Stomach smooth muscle (tissue), 2 donors: ENCODE measurements at regions not wholly inside any gene's neighbourhood (a gene's known extent, or its start where the extent isn't known, plus 50 kb on each side); places are given as distances from the start of the nearest gene placed in this dataset.
A peak's percentile ranks its signal among the peaks of the same experiment; 100 is the strongest.

Experiments
- H3K27ac ChIP-seq: one replicate; pipeline ENCODE4 v1.7.0; 2013; ENCODE audit warnings: mild to moderate bottlenecking, low read length, inconsistent platforms
- H3K27me3 ChIP-seq, 2 donors: one replicate each; pipeline ENCODE4 v1.7.0; 2013; ENCODE audit warnings: low read length in 2 of 2; ENCODE audit not compliant: insufficient read depth in 2 of 2, control insufficient read depth in 1 of 2
- H3K36me3 ChIP-seq, 2 donors: one replicate each; pipeline ENCODE4 v1.7.0; 2013; ENCODE audit warnings: low read length in 2 of 2; ENCODE audit not compliant: control insufficient read depth in 2 of 2, insufficient read depth in 2 of 2
- H3K4me1 ChIP-seq: one replicate; pipeline ENCODE4 v1.7.0; 2013; ENCODE audit warnings: low read length; ENCODE audit not compliant: control insufficient read depth, insufficient read depth
- H3K4me3 ChIP-seq, 2 donors: one replicate each; pipeline ENCODE4 v1.7.0; 2013; ENCODE audit warnings: low read length in 2 of 2
- H3K9ac ChIP-seq, 2 donors: one replicate each; pipeline ENCODE4 v1.7.0; 2013; ENCODE audit warnings: low read length in 2 of 2, mild to moderate bottlenecking in 1 of 2
- H3K9me3 ChIP-seq, 2 donors: one replicate each; pipeline ENCODE4 v1.7.0; 2013; ENCODE audit warnings: low read length in 2 of 2; ENCODE audit not compliant: control insufficient read depth in 2 of 2
- donor health status: healthy.
- donor health status: Pancreatic carcinoma.

- H3K4me3 ChIP-seq = peak overlapping the region in 1 of 2 donors; percentile 8
- H3K36me3 ChIP-seq = no peaks in the 10 kb centered on the region
- H3K27me3 ChIP-seq = no peaks in the 10 kb centered on the region
- no peak overlapping the region for H3K27ac ChIP-seq
- H3K9ac ChIP-seq = no peak overlapping the region
- H3K4me1 ChIP-seq = peaks cover 10% of the 10 kb centered on the region
- H3K9me3 ChIP-seq = no peaks in the 10 kb centered on the region
Observed at GRCh38 chr5:142492781-142493281, 168.0 kb upstream of the SPRY4 start.

- Histone ChIP-seq H3K4me3 (no peak overlapping the region), H3K27me3 (no peaks in the 10 kb centered on the region), H3K9me3 (no peaks in the 10 kb centered on the region), H3K27ac (no peak overlapping the region), H3K9ac (no peak overlapping the region), H3K4me1 (peaks cover 8% of the 10 kb centered on the region), H3K36me3 (no peaks in the 10 kb centered on the region)
Observed at GRCh38 chr5:142491679-142492078, 166.9 kb upstream of the SPRY4 start.

- Histone ChIP-seq H3K27me3 (no peaks in the 10 kb centered on the region), H3K4me3 (no peak overlapping the region), H3K9me3 (no peaks in the 10 kb centered on the region), H3K36me3 (no peaks in the 10 kb centered on the region), H3K27ac (no peak overlapping the region), H3K4me1 (peaks cover 4% of the 10 kb centered on the region), H3K9ac (no peak overlapping the region)
Observed at GRCh38 chr5:142491270-142491669, 166.4 kb upstream of the SPRY4 start.

GRCh38 chr5:142486581-142486980, 161.8 kb upstream of the SPRY4 start:
- no peaks in the 10 kb centered on the region for H3K36me3 ChIP-seq
- H3K27ac ChIP-seq = no peak overlapping the region
- H3K27me3 ChIP-seq = no peaks in the 10 kb centered on the region
- no peak overlapping the region for H3K4me3 ChIP-seq
- H3K9ac ChIP-seq = no peak overlapping the region
- H3K9me3 ChIP-seq = peaks cover 5 to 8% of the 10 kb centered on the region in 2 donors
- no peaks in the 10 kb centered on the region for H3K4me1 ChIP-seq

- Histone ChIP-seq H3K9me3 (peaks cover 5 to 8% of the 10 kb centered on the region in 2 donors), H3K27ac (no peak overlapping the region), H3K4me3 (no peak overlapping the region), H3K9ac (no peak overlapping the region), H3K27me3 (no peaks in the 10 kb centered on the region), H3K4me1 (no peaks in the 10 kb centered on the region), H3K36me3 (no peaks in the 10 kb centered on the region)
Observed at GRCh38 chr5:142486020-142486419, 161.2 kb upstream of the SPRY4 start.

- no peaks in the 10 kb centered on the region for H3K36me3 ChIP-seq
- no peak overlapping the region for H3K9ac ChIP-seq
- H3K9me3 ChIP-seq = peaks cover 5 to 8% of the 10 kb centered on the region in 2 donors
- H3K27ac ChIP-seq = no peak overlapping the region
- no peak overlapping the region for H3K4me3 ChIP-seq
- H3K27me3 ChIP-seq = no peaks in the 10 kb centered on the region
- no peaks in the 10 kb centered on the region for H3K4me1 ChIP-seq
Observed at GRCh38 chr5:142484821-142485387, 160.1 kb upstream of the SPRY4 start.

GRCh38 chr5:142482207-142482606, 157.4 kb upstream of the SPRY4 start:
- H3K9me3 ChIP-seq = peaks cover 12 to 13% of the 10 kb centered on the region in 2 donors
- no peaks in the 10 kb centered on the region for H3K36me3 ChIP-seq

GRCh38 chr5:142481410-142481809, 156.6 kb upstream of the SPRY4 start:
- H3K4me3 ChIP-seq = no peak overlapping the region
- no peaks in the 10 kb centered on the region for H3K36me3 ChIP-seq
- H3K27ac ChIP-seq = no peak overlapping the region
- H3K4me1 ChIP-seq = no peaks in the 10 kb centered on the region
- H3K9me3 ChIP-seq = peaks cover 12 to 13% of the 10 kb centered on the region in 2 donors
- H3K9ac ChIP-seq = no peak overlapping the region
- H3K27me3 ChIP-seq = no peaks in the 10 kb centered on the region

More at GRCh38 chr5:142482207-142482606, 157.4 kb upstream of the SPRY4 start:
- Histone ChIP-seq H3K4me1 (no peaks in the 10 kb centered on the region), H3K27me3 (no peaks in the 10 kb centered on the region), H3K27ac (no peak overlapping the region), H3K9ac (no peak overlapping the region), H3K4me3 (no peak overlapping the region)

- Histone ChIP-seq H3K4me3 (no peak overlapping the region), H3K9ac (no peak overlapping the region), H3K27ac (no peak overlapping the region), H3K9me3 (peaks cover 6 to 11% of the 10 kb centered on the region in 2 donors), H3K27me3 (no peaks in the 10 kb centered on the region), H3K36me3 (no peaks in the 10 kb centered on the region), H3K4me1 (no peaks in the 10 kb centered on the region)
Observed at GRCh38 chr5:142479854-142480519, 155.2 kb upstream of the SPRY4 start.

- Histone ChIP-seq H3K4me1 (no peaks in the 10 kb centered on the region), H3K27ac (no peak overlapping the region), H3K4me3 (no peak overlapping the region), H3K9ac (no peak overlapping the region), H3K9me3 (peaks cover 4 to 7% of the 10 kb centered on the region in 2 donors), H3K27me3 (no peaks in the 10 kb centered on the region), H3K36me3 (no peaks in the 10 kb centered on the region)
Observed at GRCh38 chr5:142479150-142479549, 154.3 kb upstream of the SPRY4 start.

GRCh38 chr5:142478113-142478512, 153.3 kb upstream of the SPRY4 start:
- H3K9me3 ChIP-seq = peaks cover 4 to 7% of the 10 kb centered on the region in 2 donors
- H3K4me3 ChIP-seq = no peak overlapping the region
- H3K27ac ChIP-seq = no peak overlapping the region
- H3K4me1 ChIP-seq = no peaks in the 10 kb centered on the region
- no peak overlapping the region for H3K9ac ChIP-seq
- H3K27me3 ChIP-seq = no peaks in the 10 kb centered on the region
- no peaks in the 10 kb centered on the region for H3K36me3 ChIP-seq
